Liver (tissue), 8 donors: ENCODE measurements at regions not wholly inside any gene's neighbourhood (a gene's known extent, or its start where the extent isn't known, plus 50 kb on each side); places are given as distances from the start of the nearest gene placed in this dataset.

Source experiments
- DNase-seq: peaks from one replicate; pipeline ENCODE4 v3.0.0-alpha.2; 2017; ENCODE audit warnings: low spot score
- H3K27ac ChIP-seq, 2 donors: one replicate each; pipeline ENCODE4 v1.7.0; 2013; ENCODE audit warnings: inconsistent platforms in 2 of 2, low read length in 2 of 2, control low read depth in 1 of 2, low read depth in 1 of 2, mild to moderate bottlenecking in 1 of 2
- H3K27me3 ChIP-seq, 4 donors: one replicate each; pipeline versions ENCODE4 v1.6.1 to v1.7.0; 2013; ENCODE audit warnings: low read length in 3 of 4, inconsistent platforms in 1 of 4, mild to moderate bottlenecking in 1 of 4, moderate library complexity in 1 of 4; ENCODE audit not compliant: control insufficient read depth in 4 of 4, insufficient read depth in 4 of 4
- H3K36me3 ChIP-seq, 4 donors: one replicate each; pipeline versions ENCODE4 v1.6.1 to v1.7.0; 2013; ENCODE audit warnings: low read length in 3 of 4, mild to moderate bottlenecking in 3 of 4, low read depth in 1 of 4, moderate library complexity in 1 of 4; ENCODE audit not compliant: control insufficient read depth in 4 of 4, insufficient read depth in 3 of 4
- H3K4me1 ChIP-seq, 4 donors: one replicate each; pipeline versions ENCODE4 v1.6.1 to v1.7.0; 2013; ENCODE audit warnings: low read length in 3 of 4, mild to moderate bottlenecking in 3 of 4, moderate library complexity in 1 of 4; ENCODE audit not compliant: control insufficient read depth in 4 of 4, insufficient read depth in 4 of 4
- H3K4me3 ChIP-seq, 3 donors: one replicate each; pipeline versions ENCODE4 v1.6.1 to v1.7.0; 2013; ENCODE audit warnings: low read length in 3 of 3, control low read depth in 1 of 3, low read depth in 1 of 3, mild to moderate bottlenecking in 1 of 3
- H3K9ac ChIP-seq, 2 donors: one replicate each; pipeline ENCODE4 v1.7.0; 2013; ENCODE audit warnings: low read length in 2 of 2, mild to moderate bottlenecking in 2 of 2, moderate library complexity in 2 of 2, control low read depth in 1 of 2, low read depth in 1 of 2
- H3K9me3 ChIP-seq, 4 donors: one replicate each; pipeline versions ENCODE4 v1.6.1 to v1.7.0; 2013; ENCODE audit warnings: low read length in 3 of 4; ENCODE audit not compliant: control insufficient read depth in 4 of 4
- ATF3 ChIP-seq: IDR thresholded peaks from 2 replicates; pipeline ENCODE4 v1.6.1; 2016; ENCODE audit warnings: antibody characterized with exemption
- EGR1 ChIP-seq, 2 donors: IDR thresholded peaks; 2 replicates each; pipeline ENCODE4 v1.6.1; 2016 to 2018; ENCODE audit warnings: antibody characterized with exemption in 2 of 2, low read depth in 2 of 2
- FOXA1 ChIP-seq: IDR thresholded peaks from 2 replicates; pipeline ENCODE4 v1.6.1; 2016; ENCODE audit warnings: antibody characterized with exemption
- FOXA2 ChIP-seq: IDR thresholded peaks from 2 replicates; pipeline ENCODE4 v1.6.1; 2016; ENCODE audit warnings: antibody characterized with exemption
- GABPA ChIP-seq, 2 donors: IDR thresholded peaks in 1 of 2; conservative IDR thresholded peaks in 1 of 2; 2 replicates each; pipeline ENCODE4 v1.6.1; 2016; ENCODE audit warnings: antibody characterized with exemption in 2 of 2, mild to moderate bottlenecking in 1 of 2, moderate library complexity in 1 of 2
- HNF4A ChIP-seq, 2 donors: conservative IDR thresholded peaks; 2 replicates each; pipeline ENCODE4 v1.6.1; 2016; ENCODE audit warnings: antibody characterized with exemption in 2 of 2, mild to moderate bottlenecking in 2 of 2
- HNF4G ChIP-seq: IDR thresholded peaks from 2 replicates; pipeline ENCODE4 v1.6.1; 2016; ENCODE audit warnings: antibody characterized with exemption
- JUND ChIP-seq, 2 donors: IDR thresholded peaks; 2 replicates each; pipeline ENCODE4 v1.6.1; 2016; ENCODE audit warnings: antibody characterized with exemption in 2 of 2
- MAX ChIP-seq: IDR thresholded peaks from 2 replicates; pipeline ENCODE4 v1.6.1; 2016; ENCODE audit warnings: antibody characterized with exemption
- NR2F2 ChIP-seq: IDR thresholded peaks from 2 replicates; pipeline ENCODE4 v1.6.1; 2016; ENCODE audit warnings: antibody characterized with exemption
- RAD21 ChIP-seq, 2 donors: IDR thresholded peaks; 2 replicates each; pipeline ENCODE4 v1.6.1; 2016; ENCODE audit warnings: antibody characterized with exemption in 2 of 2, mild to moderate bottlenecking in 2 of 2
- REST ChIP-seq: IDR thresholded peaks from 2 replicates; pipeline ENCODE4 v1.6.1; 2016; ENCODE audit warnings: antibody characterized with exemption, mild to moderate bottlenecking
- RXRA ChIP-seq, 2 donors: IDR thresholded peaks; 2 replicates each; pipeline ENCODE4 v1.6.1; 2017 to 2018; ENCODE audit warnings: antibody characterized with exemption in 2 of 2, mild to moderate bottlenecking in 1 of 2
- SP1 ChIP-seq: IDR thresholded peaks from 2 replicates; pipeline ENCODE4 v1.6.1; 2018; ENCODE audit warnings: antibody characterized with exemption, mild to moderate bottlenecking
- TAF1 ChIP-seq: conservative IDR thresholded peaks from 2 replicates; pipeline ENCODE4 v1.6.1; 2016; ENCODE audit warnings: antibody characterized with exemption, mild to moderate bottlenecking
- YY1 ChIP-seq: IDR thresholded peaks from 2 replicates; pipeline ENCODE4 v1.6.1; 2016; ENCODE audit warnings: antibody characterized with exemption, mild to moderate bottlenecking
- WGBS: extraction: QIAGEN DNeasy Blood & Tissue Kit; methylation state at CpG from one replicate; pipeline ENCODE4 v1.1.7; 2013; 5-methylcytosine and 5-hydroxymethylcytosine counted together
- TF ChIP-seq, protein P1 (sequence below): IDR thresholded peaks from 2 replicates; pipeline ENCODE4 v1.6.1; 2016; ENCODE audit warnings: antibody characterized with exemption
- TF ChIP-seq, protein P2 (sequence below): fragments of 150-350 bp; IDR thresholded peaks from 2 replicates; pipeline ENCODE4 v1.5.1; 2017; ENCODE audit warnings: improper control_type of control experiment, low read depth, low read length; ENCODE audit not compliant: missing input control
- donor health status: healthy.
- donor health status: healthy.
- donor health status: healthy.
- donor health status: healthy.
- donor health status: healthy.

DNA sequence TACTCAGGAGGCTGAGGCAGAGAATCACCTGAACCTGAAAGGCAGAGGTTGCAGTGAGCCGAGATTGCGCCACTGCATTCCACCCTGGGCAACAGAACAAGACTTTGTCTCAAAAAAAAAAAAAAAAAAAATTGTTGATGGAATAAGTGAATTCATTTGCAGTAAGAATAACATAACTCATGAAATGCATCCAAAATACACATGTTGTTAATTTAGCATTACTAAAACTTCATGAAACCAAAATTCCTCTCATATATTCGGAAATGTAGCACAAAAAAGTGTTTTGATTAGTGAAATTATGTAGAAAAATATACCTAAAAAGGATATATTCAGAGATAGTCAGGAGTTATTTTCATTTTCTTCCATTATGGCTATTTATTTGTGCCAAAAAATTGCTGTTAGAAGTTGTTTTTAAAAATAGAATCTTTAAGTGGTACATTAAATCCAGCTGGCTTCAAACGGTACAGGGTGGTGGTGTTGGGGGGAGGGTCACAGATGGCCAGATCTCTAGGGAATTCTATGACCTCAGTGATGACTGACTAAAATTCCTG, 78.2 kb upstream of the UGP2 start:
- no peaks in the 10 kb centered on the region for H3K36me3 ChIP-seq
- TF ChIP-seq TAF1 (no peak), RAD21 (IDR thresholded peaks at IDR 0.05) (no peak), SP1 (no peak), HNF4A (conservative IDR thresholded peaks at IDR 0.05) (no peak), JUND (IDR thresholded peaks at IDR 0.05) (no peak), FOXA2 (no peak), YY1 (no peak), GABPA (IDR thresholded peaks at IDR 0.05 in 1 of 2, conservative IDR thresholded peaks at IDR 0.05 in 1 of 2) (no peak), HNF4G (no peak), REST (no peak), NR2F2 (no peak), EGR1 (IDR thresholded peaks at IDR 0.05; ENCODE audit: low read depth in 2 of 2) (no peak), RXRA (IDR thresholded peaks at IDR 0.05) (no peak), MAX (no peak), FOXA1 (no peak), ATF3 (no peak)
- TF ChIP-seq, protein P1, sequence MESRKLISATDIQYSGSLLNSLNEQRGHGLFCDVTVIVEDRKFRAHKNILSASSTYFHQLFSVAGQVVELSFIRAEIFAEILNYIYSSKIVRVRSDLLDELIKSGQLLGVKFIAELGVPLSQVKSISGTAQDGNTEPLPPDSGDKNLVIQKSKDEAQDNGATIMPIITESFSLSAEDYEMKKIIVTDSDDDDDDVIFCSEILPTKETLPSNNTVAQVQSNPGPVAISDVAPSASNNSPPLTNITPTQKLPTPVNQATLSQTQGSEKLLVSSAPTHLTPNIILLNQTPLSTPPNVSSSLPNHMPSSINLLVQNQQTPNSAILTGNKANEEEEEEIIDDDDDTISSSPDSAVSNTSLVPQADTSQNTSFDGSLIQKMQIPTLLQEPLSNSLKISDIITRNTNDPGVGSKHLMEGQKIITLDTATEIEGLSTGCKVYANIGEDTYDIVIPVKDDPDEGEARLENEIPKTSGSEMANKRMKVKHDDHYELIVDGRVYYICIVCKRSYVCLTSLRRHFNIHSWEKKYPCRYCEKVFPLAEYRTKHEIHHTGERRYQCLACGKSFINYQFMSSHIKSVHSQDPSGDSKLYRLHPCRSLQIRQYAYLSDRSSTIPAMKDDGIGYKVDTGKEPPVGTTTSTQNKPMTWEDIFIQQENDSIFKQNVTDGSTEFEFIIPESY, result no peak
- TF ChIP-seq, protein P2, sequence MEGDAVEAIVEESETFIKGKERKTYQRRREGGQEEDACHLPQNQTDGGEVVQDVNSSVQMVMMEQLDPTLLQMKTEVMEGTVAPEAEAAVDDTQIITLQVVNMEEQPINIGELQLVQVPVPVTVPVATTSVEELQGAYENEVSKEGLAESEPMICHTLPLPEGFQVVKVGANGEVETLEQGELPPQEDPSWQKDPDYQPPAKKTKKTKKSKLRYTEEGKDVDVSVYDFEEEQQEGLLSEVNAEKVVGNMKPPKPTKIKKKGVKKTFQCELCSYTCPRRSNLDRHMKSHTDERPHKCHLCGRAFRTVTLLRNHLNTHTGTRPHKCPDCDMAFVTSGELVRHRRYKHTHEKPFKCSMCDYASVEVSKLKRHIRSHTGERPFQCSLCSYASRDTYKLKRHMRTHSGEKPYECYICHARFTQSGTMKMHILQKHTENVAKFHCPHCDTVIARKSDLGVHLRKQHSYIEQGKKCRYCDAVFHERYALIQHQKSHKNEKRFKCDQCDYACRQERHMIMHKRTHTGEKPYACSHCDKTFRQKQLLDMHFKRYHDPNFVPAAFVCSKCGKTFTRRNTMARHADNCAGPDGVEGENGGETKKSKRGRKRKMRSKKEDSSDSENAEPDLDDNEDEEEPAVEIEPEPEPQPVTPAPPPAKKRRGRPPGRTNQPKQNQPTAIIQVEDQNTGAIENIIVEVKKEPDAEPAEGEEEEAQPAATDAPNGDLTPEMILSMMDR, result no peak
- H3K9me3 ChIP-seq, result no peaks in the 10 kb centered on the region
- H3K27ac ChIP-seq, result no peak overlapping the region
- H3K9ac ChIP-seq, result no peak overlapping the region
- peaks cover 0 to 2% (median 0%) of the 10 kb centered on the region in 4 donors for H3K4me1 ChIP-seq
- H3K27me3 ChIP-seq, result no peaks in the 10 kb centered on the region
- DNase-seq, result no peak
- no peak overlapping the region for H3K4me3 ChIP-seq
- WGBS, result 74% methylated on average over 4 of the region's 4 CpGs
